22Rv1 (cell line): ENCODE measurements at regions not wholly inside any gene's neighbourhood (a gene's known extent, or its start where the extent isn't known, plus 50 kb on each side); places are given as distances from the start of the nearest gene placed in this dataset.

Experiments used
- ZFX ChIP-seq: fragments of 450-650 bp; IDR thresholded peaks from 2 replicates; pipeline ENCODE4 v1.6.1; 2017; ENCODE audit warnings: antibody characterized with exemption, borderline replicate concordance
- TF ChIP-seq, protein P1 (sequence below): fragments of 450-650 bp; IDR thresholded peaks from 2 replicates; pipeline ENCODE4 v1.5.1; 2017; ENCODE audit warnings: mild to moderate bottlenecking

DNA sequence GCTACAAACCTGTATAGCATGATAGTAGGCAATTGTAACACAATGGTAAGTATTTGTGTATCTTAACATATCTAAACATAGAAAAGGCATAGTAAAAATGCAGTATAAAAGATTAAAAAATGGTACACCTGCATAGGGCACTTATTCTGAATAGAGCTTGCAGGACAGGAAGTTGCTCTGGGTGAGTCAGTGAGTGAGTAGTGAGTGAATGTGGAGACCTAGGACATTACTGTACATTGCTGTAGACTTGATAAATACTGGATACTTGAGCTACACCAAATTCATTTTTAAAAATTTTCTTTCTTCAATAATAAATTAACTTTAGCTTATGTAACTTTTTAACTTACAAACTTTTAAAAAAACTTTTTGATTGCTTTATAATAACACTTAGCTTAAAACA lies 68.2 kb upstream of the MAML3 start:
- TF ChIP-seq, protein P1, sequence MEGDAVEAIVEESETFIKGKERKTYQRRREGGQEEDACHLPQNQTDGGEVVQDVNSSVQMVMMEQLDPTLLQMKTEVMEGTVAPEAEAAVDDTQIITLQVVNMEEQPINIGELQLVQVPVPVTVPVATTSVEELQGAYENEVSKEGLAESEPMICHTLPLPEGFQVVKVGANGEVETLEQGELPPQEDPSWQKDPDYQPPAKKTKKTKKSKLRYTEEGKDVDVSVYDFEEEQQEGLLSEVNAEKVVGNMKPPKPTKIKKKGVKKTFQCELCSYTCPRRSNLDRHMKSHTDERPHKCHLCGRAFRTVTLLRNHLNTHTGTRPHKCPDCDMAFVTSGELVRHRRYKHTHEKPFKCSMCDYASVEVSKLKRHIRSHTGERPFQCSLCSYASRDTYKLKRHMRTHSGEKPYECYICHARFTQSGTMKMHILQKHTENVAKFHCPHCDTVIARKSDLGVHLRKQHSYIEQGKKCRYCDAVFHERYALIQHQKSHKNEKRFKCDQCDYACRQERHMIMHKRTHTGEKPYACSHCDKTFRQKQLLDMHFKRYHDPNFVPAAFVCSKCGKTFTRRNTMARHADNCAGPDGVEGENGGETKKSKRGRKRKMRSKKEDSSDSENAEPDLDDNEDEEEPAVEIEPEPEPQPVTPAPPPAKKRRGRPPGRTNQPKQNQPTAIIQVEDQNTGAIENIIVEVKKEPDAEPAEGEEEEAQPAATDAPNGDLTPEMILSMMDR = no peak
- no peak for TF ChIP-seq ZFX
